AG04450 (cell line): ENCODE measurements at regions not wholly inside any gene's neighbourhood (a gene's known extent, or its start where the extent isn't known, plus 50 kb on each side); places are given as distances from the start of the nearest gene placed in this dataset.

Experiments used
- CTCF ChIA-PET: fragments of 300-600, 350-600 bp; formaldehyde crosslinking; extraction: SDS; loops from one replicate; lab custom pipeline; 2022; ENCODE audit warnings: antibody characterized with exemption, inconsistent platforms; lab: Charles Lee
- POLR2A ChIA-PET: fragments of 350-600 bp; formaldehyde crosslinking; extraction: SDS; loops from one replicate; lab custom pipeline; 2021; ENCODE audit warnings: antibody characterized with exemption, inconsistent platforms; lab: Yijun Ruan, JAX
- DNase-seq: peaks from one replicate; pipeline ENCODE4 v3.0.0-alpha.2; 2011; ENCODE audit warnings: low read depth, low spot score
- H3K27ac ChIP-seq: one replicate; pipeline ENCODE4 v1.5.1; 2012; ENCODE audit warnings: low read depth, low read length, control low read depth
- H3K27me3 ChIP-seq: one replicate; pipeline ENCODE4 v1.6.0; 2012; ENCODE audit warnings: low read length; ENCODE audit not compliant: control insufficient read depth, insufficient read depth
- H3K4me3 ChIP-seq: 2 replicates; pipeline ENCODE4 v1.5.1; 2011; ENCODE audit warnings: mild to moderate bottlenecking, low read depth, low read length, control low read depth
- H3K9me3 ChIP-seq: 2 replicates; pipeline ENCODE4 v1.5.1; 2012; ENCODE audit warnings: low read length; ENCODE audit not compliant: control insufficient read depth, insufficient read depth
- TF ChIP-seq, protein P1 (sequence below): IDR thresholded peaks from 2 replicates; pipeline ENCODE4 v1.5.1; 2011; ENCODE audit warnings: low read depth, low read length, control low read depth, inconsistent platforms

DNA sequence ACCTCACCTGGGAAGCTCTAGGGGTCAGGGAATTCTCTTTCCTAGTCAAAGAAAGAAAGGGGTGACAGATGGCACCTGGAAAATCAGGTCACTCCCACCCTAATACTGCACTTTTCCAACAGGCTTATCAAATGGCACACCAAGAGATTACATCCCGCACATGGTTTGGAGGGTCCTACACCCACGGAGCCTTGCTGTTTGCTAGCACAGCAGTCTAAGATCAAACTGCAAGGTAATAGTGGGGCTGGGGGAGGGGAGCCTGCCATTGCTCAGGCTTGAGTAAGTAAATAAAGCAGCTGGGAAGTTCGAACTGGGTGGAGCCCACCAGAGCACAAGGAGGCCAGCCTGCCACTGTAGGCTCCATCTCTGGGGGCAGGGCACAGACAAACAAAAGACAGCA lies 2830.6 kb upstream of the OR11H1 start:
- no peaks in the 10 kb centered on the region for H3K27me3 ChIP-seq
- H3K27ac ChIP-seq = peak overlapping the region; percentile 2
- DNase-seq = no peak
- CTCF ChIA-PET = no interaction called here
- POLR2A ChIA-PET = no interaction called here
- no peak overlapping the region for H3K4me3 ChIP-seq
- peaks cover 14% of the 10 kb centered on the region for H3K9me3 ChIP-seq
- TF ChIP-seq, protein P1, sequence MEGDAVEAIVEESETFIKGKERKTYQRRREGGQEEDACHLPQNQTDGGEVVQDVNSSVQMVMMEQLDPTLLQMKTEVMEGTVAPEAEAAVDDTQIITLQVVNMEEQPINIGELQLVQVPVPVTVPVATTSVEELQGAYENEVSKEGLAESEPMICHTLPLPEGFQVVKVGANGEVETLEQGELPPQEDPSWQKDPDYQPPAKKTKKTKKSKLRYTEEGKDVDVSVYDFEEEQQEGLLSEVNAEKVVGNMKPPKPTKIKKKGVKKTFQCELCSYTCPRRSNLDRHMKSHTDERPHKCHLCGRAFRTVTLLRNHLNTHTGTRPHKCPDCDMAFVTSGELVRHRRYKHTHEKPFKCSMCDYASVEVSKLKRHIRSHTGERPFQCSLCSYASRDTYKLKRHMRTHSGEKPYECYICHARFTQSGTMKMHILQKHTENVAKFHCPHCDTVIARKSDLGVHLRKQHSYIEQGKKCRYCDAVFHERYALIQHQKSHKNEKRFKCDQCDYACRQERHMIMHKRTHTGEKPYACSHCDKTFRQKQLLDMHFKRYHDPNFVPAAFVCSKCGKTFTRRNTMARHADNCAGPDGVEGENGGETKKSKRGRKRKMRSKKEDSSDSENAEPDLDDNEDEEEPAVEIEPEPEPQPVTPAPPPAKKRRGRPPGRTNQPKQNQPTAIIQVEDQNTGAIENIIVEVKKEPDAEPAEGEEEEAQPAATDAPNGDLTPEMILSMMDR = no peak
